A204.1 (cell line): ENCODE measurements at regions not wholly inside any gene's neighbourhood (a gene's known extent, or its start where the extent isn't known, plus 50 kb on each side); places are given as distances from the start of the nearest gene placed in this dataset.

ENCODE experiments used
- FAIRE-seq: peaks from 2 replicates; lab custom pipeline; 2012; peaks lifted over from hg19 to GRCh38; lab: Jason Lieb, UNC

DNA sequence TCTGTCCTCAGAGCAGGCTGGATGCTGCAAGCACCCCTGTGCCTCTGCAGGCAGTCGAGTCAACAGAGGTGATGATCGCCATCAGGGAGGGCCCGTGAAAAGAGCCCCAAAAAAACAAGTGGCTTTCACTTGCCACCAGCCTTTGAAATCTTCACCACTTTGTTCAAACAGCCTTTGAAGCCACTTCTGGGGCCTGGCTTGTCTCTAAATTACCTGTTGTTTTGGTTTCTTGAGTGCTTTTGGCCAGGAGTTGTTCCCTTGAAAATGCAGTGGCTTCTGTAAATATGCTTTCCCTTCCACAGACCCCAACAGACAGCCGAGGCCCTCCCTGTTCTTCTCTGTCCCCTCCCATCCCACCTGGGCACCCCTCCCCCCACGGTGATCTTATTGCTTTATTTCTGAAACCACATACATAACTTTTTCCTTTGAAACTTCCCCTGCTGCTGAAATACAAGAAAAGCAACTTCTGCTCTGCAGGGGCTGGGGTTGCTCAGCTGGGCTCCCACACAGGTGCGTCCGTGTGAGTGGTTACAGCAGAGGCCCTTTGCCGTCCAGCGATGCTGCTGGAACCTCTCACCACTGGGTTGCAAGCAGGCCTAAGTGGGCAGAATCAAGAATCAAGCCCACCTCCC is 283.8 kb upstream of the SHH start:
- no peak for FAIRE-seq

DNA sequence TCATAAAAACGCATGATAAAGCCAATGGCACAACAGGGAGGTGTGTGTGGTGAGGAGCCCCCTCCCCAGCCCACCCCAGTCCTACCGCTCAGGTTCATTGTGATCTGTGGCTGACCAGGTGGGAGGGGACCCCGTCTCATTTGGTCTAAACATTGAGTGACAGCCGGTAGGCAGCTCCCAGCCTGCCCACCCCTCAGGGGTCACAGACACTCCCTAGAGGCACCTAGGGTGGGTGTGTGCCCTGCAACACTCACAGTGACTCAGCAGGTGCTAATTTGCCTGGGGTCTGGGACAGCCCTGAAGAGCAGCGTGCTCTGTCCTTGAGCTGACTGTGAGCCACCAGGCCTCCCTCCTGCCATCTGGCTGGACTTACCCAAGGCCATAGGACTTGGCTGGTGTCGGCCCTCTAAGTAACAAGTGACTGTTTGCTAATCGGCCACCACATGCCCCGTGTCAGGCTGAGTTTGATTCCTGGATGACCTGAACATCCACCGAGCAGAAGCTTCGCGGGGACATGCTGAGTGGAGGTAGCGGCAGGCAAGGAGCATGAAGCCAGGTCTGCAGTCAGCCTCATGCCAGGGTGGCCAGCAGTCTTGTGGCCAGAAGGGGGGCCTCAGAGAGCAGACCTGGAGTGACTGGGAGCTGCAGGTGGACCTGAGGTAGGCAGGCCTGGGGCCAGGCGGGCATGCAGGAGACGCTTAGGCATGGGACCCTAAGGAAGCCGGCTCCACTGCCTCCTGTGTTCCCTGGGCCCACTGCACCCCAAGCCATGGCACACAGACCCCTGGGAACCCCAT is 282.3 kb upstream of the SHH start:
- FAIRE-seq = no peak

DNA sequence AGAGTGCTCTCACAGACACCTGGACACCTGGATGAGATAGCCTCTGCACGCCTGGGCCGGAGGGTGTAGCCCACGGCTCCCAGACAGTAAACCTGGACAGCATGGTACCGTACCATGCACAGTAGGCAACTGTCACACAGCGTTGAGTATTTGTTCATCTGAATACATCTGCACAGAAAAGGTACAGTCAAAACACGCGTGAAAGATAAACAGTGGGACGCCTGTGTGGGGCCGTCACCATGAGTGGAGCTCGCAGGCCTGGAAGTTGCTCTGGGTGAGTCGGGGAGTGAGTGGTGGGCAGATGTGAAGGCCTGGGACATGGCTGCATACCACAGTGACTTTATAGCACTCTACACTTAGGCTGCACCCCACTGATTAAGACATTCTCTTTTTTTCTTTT is 280.0 kb upstream of the SHH start:
- no peak for FAIRE-seq

DNA sequence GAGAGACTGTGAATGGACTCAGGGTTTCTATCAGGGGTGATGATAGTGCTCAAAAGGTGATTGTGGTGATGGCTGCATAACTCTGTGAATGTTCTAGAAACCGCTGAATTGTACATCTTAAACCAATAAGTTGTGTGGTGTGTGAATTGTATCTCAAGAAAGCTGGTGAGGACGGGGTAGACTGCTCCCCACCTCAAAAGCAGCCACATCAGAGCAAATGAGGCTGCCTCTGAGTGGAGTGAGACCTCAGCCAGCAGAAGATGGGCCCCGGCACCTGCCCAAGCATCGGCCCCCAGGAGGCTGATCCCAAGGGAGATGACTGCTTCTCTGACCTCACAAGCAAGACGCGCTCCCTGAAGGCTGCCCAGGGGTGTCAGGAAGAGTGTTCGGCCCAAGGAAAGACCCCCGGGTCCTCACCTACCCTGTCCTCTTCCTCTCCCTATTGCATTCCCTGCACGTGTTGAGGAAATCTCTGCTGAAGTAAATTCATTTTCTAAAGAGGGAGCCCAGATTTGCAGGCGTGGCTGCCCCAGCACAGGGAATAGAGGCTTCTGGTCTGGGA is 279.3 kb upstream of the SHH start:
- FAIRE-seq = no peak

DNA sequence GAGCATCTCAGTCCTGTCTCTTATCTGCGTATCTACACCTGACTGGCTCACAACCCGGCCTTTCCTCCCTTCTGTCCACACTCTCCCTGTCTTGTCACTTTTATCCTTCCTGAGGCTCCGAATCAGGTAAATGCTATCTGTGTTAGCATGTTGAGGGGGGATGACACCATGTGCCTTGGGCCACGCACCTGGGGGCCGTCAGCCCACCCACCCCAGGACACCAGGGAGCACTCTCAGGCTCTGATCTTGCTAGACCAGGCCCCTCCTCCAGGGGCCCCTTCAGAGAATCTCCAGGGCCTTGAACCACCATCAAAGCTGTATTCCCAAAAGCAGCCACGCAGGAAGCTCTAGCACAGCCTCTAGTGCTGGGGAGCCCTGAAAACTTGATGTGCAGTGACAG is 278.7 kb upstream of the SHH start:
- no peak for FAIRE-seq

- no peak for FAIRE-seq
Observed at GRCh38 chr7:156089222-156089621, 277.0 kb upstream of the SHH start.

GRCh38 chr7:156088115-156088514 is 275.9 kb upstream of the SHH start:
- FAIRE-seq = no peak

GRCh38 chr7:156082048-156083040 is 270.1 kb upstream of the SHH start:
- FAIRE-seq = no peak

GRCh38 chr7:156080596-156080995 is 268.3 kb upstream of the SHH start:
- no peak for FAIRE-seq

- FAIRE-seq = no peak
Observed at GRCh38 chr7:156080046-156080445, 267.8 kb upstream of the SHH start.

DNA sequence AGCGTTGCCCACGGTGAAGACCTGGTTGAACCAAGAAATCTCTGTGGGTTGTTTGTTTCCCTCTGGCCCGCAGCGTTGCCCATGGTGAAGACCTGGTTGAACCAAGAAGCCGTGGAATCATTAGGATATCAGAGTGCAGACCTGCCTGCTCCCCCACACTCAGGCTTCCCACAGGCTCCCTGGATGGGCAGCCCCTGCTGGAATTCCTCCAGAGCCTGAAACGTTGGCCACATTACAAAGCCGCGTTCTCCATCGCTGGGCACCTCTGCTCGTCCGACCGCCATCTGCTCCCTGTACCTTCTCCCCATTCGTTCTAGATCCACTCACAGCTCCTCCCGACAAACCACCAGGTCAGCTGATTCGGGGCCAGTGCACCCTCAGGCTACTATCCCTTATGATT is 266.9 kb upstream of the SHH start:
- no peak for FAIRE-seq

GRCh38 chr7:156074982-156075615 is 262.8 kb upstream of the SHH start:
- FAIRE-seq = no peak

DNA sequence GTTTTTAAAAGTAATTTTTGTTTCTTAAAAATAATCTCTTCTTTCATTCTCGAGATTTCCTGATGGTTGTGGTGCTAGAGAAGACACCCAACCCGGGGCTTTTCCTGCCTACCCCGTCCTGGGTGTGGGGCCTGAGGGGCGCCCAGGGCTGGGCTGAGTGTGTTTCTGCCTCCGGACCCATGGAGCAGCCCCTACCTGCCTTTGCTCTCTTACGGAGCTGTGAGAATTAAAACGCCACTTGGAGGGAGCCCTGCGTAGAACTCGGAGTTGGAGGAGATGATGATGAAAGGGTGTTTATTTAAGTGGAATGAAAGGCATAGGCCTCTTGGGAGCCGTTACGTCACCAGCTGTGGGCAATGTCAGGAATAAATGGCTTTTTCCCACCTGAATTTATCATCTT is 261.8 kb upstream of the SHH start:
- no peak for FAIRE-seq

- FAIRE-seq = no peak
Observed at GRCh38 chr7:156073366-156074052, 261.2 kb upstream of the SHH start.

GRCh38 chr7:156071612-156072011 is 259.3 kb upstream of the SHH start:
- FAIRE-seq = no peak

GRCh38 chr7:156069891-156070290 is 257.6 kb upstream of the SHH start:
- no peak for FAIRE-seq

- FAIRE-seq = no peak
Observed at GRCh38 chr7:156067156-156067555, 254.9 kb upstream of the SHH start.

DNA sequence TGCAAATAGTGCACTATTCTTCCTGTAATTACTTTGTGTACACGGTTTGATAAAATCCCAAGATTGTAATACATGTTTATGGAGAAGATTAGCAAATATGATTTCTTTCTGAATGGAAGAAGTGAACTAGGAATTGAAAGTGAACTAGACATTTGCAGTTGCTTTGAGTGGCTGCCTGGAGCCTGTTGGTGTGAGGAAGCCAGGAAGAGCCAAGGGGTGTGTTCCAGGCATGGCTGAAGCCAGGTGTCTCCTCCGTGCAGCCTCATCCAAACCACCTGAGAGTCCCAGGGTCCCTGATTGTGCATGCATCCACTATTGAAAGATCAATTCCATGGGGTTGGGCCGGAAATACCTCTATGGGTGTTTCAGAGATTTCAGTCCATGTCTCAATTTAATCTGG is 253.1 kb upstream of the SHH start:
- no peak for FAIRE-seq

DNA sequence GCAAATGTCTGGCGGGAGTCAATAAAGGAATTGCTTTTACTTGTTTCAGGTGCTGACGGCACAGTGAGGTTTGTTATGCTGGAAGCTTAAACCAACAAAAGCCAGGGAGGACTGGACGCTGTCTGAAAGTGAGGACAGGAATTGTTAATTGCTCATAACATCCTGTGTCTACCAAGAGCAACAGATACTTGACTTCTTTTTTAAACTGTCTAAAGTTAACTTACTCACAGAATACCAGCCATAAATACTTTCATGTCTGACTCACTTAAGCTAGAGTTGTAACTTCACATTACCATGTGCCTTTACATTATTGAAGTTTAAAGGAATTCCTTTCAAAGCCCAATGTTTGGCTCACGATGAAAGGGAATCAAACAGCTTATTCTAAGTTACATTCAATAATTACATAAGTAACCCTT is 252.7 kb upstream of the SHH start:
- FAIRE-seq = no peak

DNA sequence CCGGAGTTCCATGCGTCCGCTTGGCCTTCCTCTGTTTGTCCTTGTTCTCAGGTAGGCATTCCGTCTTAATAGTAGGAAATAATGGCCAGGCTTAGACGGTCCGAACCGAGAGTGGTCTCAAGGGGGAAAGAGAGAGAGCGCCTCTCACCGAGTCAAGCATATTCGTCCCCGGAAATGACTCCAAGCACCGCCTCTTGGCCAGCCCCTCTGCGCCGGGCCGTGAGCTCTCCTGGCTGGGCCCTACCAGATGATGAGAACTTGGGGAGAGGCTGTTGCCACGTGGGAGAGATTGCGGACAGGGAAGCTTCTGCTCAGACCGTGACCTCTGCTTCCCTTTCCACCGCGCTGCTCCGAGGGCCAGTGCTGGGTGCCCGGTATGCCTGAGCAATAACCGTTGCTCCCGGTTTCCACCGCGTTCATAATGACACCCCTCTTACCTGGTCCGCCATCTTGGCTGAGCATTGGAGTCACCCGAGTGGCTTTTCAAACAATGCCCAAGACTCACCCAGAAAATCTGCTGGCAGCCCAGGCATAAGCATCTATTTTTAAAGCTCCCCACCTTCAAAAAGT is 251.1 kb upstream of the SHH start:
- FAIRE-seq = no peak

GRCh38 chr7:156062286-156062685 is 250.0 kb upstream of the SHH start:
- FAIRE-seq = no peak
